ENCODE measurements at regions not wholly inside any gene's neighbourhood (a gene's known extent, or its start where the extent isn't known, plus 50 kb on each side); places are given as distances from the start of the nearest gene placed in this dataset.
"Not testable (repeated sequence)": the region's sequence is repeated elsewhere in the genome, so short reads cannot be mapped to it uniquely, and the experiment has no call there.

DNA sequence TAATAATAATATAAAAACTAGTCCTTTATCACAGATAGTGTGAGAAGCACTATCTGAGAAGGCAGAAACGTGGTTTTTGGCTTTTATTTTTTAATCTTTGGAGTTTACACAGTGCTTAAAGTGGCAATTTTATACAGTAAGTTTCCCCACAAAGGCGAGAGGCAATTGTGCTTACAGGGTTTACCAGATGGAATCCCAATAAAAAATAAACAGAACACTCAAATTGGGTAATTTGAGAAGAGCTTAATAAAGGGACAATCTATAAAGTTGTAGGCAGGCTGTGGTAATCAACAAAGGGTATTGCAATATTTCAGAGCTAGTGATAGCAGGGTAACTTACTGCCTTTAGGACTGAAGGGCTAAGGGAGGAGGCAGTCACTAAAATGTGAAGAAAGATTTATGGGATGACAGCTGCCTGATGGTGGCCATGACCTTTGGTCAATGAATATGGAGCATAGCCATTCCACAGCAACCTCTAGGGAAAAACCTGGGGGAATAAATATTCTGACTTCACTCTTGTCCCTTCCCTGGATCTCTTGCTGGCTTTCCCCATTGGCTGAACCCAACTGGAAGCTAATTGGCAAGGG, 108.9 kb upstream of the GPR39 start:
- FAIRE-seq: not testable (repeated sequence)

DNA sequence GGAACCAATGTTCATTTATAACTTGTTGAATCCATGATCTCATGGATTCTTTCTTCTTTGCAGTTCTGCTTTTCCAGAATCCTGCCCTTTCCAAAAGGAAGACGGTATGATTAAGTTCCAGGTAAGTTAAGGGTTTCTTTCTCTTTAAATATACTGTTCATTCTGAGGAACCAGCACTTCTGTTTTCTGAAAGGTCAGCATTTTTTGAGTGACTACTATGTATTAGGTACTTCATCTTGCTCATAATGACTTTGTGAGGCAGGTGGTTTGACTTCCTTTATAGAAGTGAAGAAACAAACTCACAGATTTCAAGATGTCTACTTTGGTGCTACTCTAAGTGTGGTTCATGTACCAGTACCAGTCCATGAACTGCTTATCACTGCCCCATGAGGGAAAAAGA, 107.4 kb upstream of the GPR39 start:
- DNase-seq (ENCODE audit: insufficient read length, low spot score); FAIRE-seq: not testable (repeated sequence)

More for the DNA sequence above, 108.9 kb upstream of the GPR39 start:
- not testable (repeated sequence) for DNase-seq (ENCODE audit: insufficient read length, low spot score)

DNA sequence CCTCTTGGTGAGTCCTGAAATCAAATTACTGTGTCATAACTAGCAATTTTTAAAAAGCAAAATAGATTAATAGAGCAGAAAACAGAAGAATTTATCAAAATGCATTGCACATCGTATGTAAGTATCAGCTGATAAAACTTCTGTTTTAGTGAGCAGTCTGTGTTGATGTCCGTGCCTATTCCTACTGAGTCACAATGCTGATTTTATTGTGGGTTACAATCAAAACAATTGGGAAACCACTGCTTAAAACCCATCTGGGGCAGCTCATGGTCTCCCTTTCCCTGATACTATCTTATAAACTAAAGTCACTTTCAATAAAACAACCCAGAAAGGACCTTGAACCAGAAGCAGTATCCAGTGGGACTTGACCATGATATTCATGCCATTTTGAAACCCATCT, 101.1 kb upstream of the GPR39 start:
- DNase-seq (ENCODE audit: insufficient read length, low spot score); FAIRE-seq: not testable (repeated sequence)

DNA sequence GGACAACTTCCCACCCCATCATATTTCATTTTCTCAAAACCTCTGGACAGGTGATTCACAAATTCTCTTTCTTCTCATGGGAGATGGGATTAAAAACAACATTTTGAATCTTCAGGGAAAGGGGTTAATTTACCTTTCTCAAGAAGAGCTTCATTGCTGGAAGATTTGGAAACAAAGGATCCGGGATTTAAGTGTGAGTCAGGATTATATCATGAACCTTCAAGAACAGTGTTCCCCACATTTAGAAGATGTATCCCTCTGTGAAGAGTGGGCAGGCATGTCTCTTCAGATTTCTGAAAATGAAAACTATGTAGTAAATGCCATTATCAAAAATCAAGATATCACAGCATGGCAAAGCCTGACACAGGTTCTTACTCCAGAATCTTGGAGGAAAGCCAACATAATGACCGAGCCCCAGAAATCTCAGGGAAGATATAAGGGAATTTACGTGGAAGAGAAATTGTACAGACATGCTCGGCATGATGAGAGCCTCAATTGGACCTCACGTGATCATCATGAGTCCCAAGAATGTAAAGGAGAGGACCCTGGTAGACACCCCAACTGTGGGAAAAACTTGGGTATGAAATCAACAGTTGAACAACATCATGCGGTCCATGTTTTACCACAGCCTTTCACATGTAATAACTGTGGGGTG, 99.5 kb upstream of the GPR39 start:
- not testable (repeated sequence) for DNase-seq (ENCODE audit: insufficient read length, low spot score); FAIRE-seq

DNA sequence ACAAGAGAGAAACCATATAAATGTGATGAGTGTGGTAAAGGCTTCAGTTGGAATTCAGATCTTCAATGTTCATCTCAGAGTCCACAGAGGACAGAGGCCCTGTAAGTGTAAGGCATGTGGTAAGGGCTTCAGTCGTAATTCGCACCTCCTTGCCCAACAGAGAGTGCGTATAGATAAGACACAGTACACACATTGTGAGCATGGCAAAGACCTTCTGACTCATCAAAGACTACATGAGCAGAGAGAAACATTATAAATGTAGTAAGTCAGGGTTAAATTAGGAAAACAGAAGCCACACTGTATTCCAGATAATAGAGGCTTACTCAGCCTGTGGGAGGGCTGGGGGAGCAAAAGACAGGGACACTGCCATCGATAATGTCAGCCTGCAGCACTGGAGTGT, 98.1 kb upstream of the GPR39 start:
- not testable (repeated sequence) for FAIRE-seq

DNA sequence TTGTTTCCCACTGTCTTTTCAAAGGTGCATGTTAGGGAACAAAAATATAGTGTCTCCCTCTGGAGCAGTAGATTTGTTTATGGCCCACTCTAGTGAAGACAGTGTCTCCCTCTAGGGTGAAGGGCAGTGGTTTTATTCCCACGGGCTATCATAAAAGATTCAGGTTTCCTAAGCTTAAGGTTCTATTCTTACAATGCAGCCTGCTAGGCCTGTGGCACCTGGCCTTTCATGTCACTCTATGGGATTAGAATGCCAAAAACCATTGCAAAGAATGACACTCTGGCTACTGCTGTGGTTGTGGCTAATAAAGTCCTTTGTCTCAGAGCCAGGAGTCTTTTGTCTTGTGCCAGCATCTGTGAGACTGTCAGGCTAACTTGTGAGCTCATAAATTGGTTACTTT, 92.6 kb upstream of the GPR39 start:
- not testable (repeated sequence) for DNase-seq (ENCODE audit: insufficient read length, low spot score); FAIRE-seq

More for the DNA sequence above, 98.1 kb upstream of the GPR39 start:
- DNase-seq (ENCODE audit: insufficient read length, low spot score): not testable (repeated sequence)

DNA sequence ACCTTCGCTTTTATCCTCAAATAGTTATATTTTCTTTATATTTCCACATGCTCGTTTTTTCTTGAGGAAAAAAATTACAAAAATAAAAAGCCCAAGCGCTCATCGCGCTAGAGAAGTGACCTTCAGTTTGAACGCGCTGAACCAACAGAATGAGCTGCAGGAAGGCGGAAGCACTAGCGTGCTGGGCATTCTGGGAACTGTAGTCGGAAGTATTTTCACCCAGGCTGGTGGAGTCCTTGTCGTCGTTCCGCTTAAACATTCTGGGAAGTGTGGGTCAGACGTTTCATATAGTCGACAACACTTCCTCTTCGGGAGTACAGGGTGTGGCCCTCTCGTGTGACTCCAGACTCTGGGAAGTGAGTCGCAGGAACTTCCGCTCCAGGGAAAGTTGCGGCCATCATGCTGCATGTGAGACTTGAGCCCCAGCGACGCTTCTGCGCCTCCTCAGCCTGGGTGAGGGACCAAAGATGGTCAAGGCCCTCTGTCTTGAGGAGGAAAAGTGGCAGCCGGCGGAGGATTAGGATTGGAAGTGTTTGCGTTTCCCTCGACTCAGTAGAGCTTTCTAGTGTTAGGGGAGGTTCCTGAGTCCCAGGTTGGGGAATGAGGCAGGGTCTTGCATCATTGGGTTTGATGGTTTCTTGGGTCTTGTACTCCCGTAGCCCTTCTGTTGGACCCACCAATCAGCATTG, 84.1 kb upstream of the GPR39 start:
- FAIRE-seq; DNase-seq (ENCODE audit: insufficient read length, low spot score): not testable (repeated sequence)

DNA sequence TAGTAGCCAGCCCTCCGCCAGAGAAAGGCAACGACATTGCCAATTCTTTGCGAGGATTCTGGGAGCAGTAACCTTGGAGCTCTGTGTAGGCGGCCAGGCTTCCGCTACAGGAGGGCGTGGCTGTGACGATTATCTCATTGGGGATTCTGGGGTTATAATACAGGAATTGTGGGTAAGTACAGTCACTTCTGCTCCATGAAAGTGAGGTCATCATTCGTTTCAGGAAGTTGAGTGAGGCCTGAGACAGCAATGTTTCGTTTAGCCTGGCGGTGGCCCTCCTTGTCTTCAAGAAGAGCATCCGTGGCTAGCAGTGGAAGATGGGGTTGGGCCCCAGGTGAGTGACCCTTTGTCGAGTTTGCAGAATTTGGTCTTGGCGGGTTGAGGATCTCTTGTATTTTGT, 79.5 kb upstream of the GPR39 start:
- FAIRE-seq; DNase-seq (ENCODE audit: insufficient read length, low spot score): not testable (repeated sequence)

DNA sequence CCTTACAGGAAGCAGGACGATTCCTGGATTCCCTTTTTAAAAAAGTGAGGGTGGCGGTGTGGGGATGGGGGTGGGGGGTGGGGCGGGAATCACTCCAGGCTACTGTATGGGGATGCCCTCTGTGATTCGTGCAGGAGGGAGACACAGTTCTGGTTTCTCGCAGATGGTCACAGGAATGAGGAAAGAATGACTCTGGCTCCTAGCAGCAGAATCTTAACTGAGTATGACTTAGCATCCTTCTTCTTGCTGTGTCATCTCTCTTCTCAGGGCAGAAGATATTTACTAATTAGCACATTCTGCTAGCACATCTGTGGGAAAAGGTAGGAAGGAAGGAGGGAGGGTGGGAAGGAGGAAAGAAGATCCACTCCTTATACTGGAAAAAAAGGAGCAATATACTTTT, 78.8 kb upstream of the GPR39 start:
- not testable (repeated sequence) for FAIRE-seq; DNase-seq (ENCODE audit: insufficient read length, low spot score)

DNA sequence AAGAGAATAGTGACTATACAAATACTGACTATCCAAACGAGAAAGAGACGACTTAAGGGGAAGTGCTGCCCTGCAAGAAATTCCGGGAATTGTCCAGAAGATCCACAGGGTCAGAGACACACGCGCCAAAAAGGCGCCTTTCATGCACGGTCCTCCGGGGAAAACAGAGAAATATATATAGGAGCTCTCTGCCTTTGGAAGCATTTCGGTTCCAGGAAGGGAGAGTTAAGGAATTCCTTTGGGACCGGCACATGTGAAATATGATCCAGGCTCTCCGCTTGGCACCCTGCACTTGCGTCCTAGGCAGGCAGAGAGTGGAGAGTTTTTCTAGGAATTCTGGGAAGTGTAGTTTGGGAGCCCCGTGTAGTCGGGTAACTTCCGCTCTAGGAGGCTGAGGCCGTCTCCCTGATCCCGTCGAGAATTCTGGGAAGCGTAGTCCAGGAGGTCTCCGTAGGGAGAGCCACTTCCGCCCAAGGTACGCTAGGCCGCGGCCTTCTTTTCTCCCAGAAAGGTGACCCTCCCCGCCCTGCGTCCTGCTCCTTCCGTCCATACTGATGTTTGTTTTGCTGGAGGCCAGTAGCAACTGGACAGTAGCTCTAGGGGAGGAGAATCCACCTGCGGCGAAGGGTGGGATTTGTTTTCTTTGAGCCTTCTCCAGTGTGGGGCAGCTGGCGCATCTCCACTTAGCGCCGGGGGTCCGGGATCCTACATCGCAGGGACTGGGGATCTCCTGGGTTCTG, 69.4 kb upstream of the GPR39 start:
- DNase-seq (ENCODE audit: insufficient read length, low spot score): not testable (repeated sequence)
- FAIRE-seq: peak; percentile 94

DNA sequence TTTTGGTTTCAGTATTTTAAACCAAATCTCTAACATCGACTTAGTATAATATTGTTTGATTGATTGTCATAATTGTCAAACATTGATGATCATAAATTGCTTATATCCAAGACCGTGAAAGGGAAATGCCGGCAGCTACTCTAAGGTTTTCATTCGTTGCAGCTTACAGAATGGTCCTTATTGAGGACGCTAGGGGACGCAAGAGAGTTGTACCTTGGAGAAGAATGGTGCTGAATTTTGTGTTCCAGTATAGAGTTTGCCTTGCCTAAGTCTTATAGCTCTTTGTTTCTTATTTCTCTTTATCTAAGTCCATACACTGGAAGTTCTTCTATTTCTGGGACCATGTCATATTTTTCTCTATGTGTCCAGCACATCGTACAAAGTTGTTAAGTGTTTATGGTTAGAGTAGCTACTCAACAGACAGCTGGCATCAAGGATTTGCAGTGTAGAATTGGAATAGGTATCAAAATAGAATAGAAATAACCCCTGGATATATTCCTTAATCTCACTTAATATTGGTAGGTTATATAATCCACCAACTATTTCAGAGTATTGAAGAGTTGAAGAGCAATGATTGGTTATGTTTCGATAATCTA, 67.4 kb upstream of the GPR39 start:
- FAIRE-seq; DNase-seq (ENCODE audit: insufficient read length, low spot score): not testable (repeated sequence)
- TF ChIP-seq, protein P1, sequence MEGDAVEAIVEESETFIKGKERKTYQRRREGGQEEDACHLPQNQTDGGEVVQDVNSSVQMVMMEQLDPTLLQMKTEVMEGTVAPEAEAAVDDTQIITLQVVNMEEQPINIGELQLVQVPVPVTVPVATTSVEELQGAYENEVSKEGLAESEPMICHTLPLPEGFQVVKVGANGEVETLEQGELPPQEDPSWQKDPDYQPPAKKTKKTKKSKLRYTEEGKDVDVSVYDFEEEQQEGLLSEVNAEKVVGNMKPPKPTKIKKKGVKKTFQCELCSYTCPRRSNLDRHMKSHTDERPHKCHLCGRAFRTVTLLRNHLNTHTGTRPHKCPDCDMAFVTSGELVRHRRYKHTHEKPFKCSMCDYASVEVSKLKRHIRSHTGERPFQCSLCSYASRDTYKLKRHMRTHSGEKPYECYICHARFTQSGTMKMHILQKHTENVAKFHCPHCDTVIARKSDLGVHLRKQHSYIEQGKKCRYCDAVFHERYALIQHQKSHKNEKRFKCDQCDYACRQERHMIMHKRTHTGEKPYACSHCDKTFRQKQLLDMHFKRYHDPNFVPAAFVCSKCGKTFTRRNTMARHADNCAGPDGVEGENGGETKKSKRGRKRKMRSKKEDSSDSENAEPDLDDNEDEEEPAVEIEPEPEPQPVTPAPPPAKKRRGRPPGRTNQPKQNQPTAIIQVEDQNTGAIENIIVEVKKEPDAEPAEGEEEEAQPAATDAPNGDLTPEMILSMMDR (IDR thresholded peaks at IDR 0.05; ENCODE audit: insufficient read depth, missing control alignments): peak; percentile 70

DNA sequence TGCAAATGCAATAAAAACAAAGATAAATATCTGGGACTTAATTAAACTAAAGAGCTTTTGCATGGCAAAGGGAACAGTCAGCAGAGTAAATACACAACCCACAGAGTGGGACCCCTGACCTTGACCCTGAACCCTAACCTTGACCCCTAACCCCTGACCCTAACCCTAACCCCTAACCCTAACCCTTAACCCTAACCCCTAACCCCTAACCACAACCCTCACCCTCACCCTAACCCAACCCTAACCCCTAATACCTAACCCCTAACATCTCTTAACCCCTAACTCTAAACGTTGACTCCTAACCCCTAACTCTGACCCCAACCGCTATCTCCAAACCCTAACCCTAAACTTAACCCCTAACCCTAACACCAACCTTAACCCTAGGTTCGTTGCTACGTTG, 64.9 kb upstream of the GPR39 start:
- not testable (repeated sequence) for FAIRE-seq; DNase-seq (ENCODE audit: insufficient read length, low spot score)

DNA sequence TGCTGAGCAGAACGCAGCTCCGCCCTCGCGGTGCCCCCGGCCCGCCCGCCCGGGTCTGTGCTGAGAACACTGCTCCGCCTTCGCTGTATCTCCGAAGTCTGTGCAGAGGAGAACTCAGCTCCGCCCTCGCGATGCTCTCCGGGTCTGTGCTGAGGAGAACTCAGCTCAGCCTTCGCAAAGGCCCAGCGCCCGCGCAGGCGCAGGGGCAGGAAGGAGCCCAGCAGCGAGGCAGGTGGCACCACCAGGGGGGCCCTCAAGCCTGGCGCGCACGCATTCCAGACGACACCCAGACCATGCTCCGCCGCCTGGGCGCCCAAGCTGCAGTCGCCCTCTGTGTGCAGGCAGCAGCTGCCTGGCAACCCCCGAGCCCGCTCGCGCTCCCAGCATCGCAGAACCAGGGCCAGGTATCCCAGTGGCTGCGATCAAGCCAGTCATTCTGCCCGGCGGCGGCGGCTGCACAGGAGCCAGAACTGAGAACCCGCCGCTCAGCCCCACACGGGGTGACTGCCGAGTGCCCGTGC, 64.1 kb upstream of the GPR39 start:
- DNase-seq (ENCODE audit: insufficient read length, low spot score); FAIRE-seq: not testable (repeated sequence)

DNA sequence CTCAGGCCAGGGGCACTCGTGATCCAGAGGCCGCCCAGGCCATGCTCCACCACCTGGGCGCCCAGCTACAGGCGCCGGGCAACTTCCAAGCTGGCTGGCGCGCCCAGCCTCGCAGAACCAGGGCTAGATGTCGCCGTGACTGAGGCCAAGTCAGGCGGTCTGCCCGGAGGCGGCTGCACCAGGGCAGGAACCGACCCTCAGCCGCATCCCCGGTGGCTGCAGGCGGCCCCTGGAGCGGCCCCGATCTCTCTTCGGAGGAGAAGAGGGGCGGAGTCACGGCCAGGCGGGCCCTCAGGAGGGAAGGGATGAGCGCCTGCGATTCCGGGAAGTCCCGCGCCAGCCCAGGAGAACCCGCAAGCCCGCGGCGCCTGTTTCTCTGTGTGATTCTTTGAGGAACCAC, 63.2 kb upstream of the GPR39 start:
- not testable (repeated sequence) for FAIRE-seq; DNase-seq (ENCODE audit: insufficient read length, low spot score)

DNA sequence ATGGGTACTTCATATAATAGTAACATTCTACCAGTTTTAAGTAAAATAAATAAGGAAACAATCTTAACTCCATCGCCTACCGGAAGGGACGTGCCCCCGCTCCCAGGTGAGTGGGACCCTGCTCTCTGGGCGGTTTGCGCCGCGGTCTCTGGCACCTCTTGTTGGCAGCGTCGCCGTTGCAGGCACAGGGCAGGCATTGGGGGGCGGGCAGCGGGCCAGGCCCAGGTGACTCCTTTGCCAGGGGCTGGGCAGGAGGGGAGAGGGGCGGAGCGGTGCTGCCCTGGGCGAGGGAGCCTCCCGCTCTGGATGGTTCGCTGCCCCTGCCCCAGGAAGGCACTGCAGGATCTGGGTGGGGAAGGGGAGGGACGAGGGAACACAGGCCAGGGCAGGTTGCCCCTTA, 55.6 kb upstream of the GPR39 start:
- not testable (repeated sequence) for FAIRE-seq; DNase-seq (ENCODE audit: insufficient read length, low spot score)

DNA sequence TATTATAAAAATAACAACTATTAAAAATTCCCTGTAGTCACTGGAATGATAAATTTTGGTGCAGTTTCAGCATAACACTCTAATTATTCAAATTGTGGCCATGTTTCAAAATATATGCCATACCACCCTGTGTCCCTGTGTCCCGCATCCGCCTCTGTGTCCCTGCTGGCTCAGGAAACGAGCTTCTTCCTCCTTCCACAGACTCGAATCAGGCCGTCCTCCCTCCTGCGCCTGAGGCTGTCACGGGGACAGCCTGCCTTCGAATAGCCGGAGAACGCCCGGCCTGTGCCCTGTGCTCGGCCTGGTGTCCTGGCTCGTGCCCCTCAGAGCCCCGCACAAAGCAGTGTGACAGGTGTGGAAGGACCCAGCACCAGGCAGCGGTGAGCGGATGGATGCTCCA, 55.1 kb upstream of the GPR39 start:
- FAIRE-seq; DNase-seq (ENCODE audit: insufficient read length, low spot score): not testable (repeated sequence)

DNA sequence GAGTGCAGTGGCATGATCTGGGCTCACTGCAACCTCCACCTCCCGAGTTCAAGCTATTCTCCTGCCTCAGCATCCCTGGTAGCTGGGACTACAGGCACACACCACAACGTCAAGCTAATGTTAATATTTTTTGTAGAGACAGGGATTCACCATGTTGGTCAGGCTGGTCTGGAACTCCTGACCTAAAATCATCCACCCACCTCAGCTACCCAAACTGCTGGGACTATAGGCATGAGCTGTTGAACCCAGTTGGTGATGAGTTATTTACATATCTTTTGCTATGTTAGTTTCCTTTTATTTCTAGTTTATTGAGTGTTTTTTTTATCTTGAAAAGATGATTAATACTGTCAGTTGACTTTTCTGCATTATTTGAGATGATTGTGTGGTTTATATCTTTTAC, 53.3 kb upstream of the GPR39 start:
- FAIRE-seq; DNase-seq (ENCODE audit: insufficient read length, low spot score): not testable (repeated sequence)

DNA sequence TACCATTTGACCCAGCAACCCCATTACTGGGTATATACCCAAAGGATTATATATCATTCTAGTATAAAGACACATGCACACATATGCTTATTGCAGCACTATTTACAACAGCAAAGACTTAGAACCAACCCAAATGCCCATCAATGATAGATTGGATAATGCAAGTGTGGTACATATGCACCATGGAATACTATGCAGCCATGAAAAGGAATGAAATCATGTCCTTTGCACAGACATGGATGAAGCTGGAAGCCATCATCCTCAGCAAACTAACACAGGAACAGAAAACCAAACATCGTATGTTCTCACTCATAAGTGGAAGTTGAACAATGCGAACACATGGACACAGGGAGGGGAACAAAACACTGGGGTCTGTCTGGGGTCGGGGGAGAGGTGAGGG, 50.6 kb upstream of the GPR39 start:
- not testable (repeated sequence) for FAIRE-seq; DNase-seq (ENCODE audit: insufficient read length, low spot score)

All from D721Med (cell line).